Right atrium auricular region (tissue), 2 donors: ENCODE measurements at regions not wholly inside any gene's neighbourhood (a gene's known extent, or its start where the extent isn't known, plus 50 kb on each side); places are given as distances from the start of the nearest gene placed in this dataset.

ENCODE experiments used
- DNase-seq: peaks from one replicate; pipeline ENCODE4 v3.0.0-alpha.2; 2019; ENCODE audit warnings: low spot score
- H3K27ac ChIP-seq, 2 donors: fragments of 200-600 bp; sonication (generic); 1 replicate in 1 of 2; 2 replicates in 1 of 2; pipeline ENCODE4 v1.5.1; 2016 to 2019
- H3K27me3 ChIP-seq, 2 donors: fragments of 200-600 bp; sonication (generic); one replicate each; pipeline versions ENCODE4 v1.5.1 to v1.6.0; 2017 to 2019
- H3K36me3 ChIP-seq: fragments of 200-600 bp; sonication (generic); one replicate; pipeline ENCODE4 v1.5.1; 2016
- H3K4me1 ChIP-seq, 2 donors: fragments of 200-600 bp; sonication (generic); one replicate each; pipeline versions ENCODE4 v1.5.1 to v1.6.0; 2017 to 2019
- H3K4me3 ChIP-seq, 2 donors: fragments of 200-600 bp; sonication (generic); 1 replicate in 1 of 2; 2 replicates in 1 of 2; pipeline ENCODE4 v1.5.1; 2017 to 2019; ENCODE audit warnings: mild to moderate bottlenecking in 1 of 2, moderate library complexity in 1 of 2
- H3K9me3 ChIP-seq, 2 donors: fragments of 200-600 bp; sonication (generic); one replicate each; pipeline ENCODE4 v1.5.1; 2019
- CTCF ChIP-seq, 2 donors: fragments of 200-600 bp; sonication (generic); IDR thresholded peaks; one replicate each; pipeline ENCODE4 v1.5.1; 2019; ENCODE audit warnings: antibody characterized with exemption in 2 of 2

- Histone ChIP-seq H3K4me3 (no peak overlapping the region), H3K9me3 (peaks cover 0 to 6% of the 10 kb centered on the region in 2 donors), H3K36me3 (no peaks in the 10 kb centered on the region), H3K4me1 (no peaks in the 10 kb centered on the region), H3K27me3 (no peaks in the 10 kb centered on the region), H3K27ac (no peak overlapping the region)
- DNase-seq = no peak
- no peak for TF ChIP-seq CTCF (IDR thresholded peaks at IDR 0.05)
Measured at GRCh38 chr6:85255661-85256060, 194.2 kb upstream of the NT5E start.

- Histone ChIP-seq H3K4me1 (no peaks in the 10 kb centered on the region), H3K27ac (no peak overlapping the region), H3K36me3 (no peaks in the 10 kb centered on the region), H3K27me3 (no peaks in the 10 kb centered on the region), H3K9me3 (peaks cover 0 to 13% of the 10 kb centered on the region in 2 donors), H3K4me3 (no peak overlapping the region)
- TF ChIP-seq CTCF (IDR thresholded peaks at IDR 0.05) = no peak
- no peak for DNase-seq
Measured at GRCh38 chr6:85252552-85252951, 197.3 kb upstream of the NT5E start.

GRCh38 chr6:85252085-85252484 is 197.8 kb upstream of the NT5E start:
- Histone ChIP-seq H3K36me3 (no peaks in the 10 kb centered on the region), H3K27ac (no peak overlapping the region), H3K27me3 (no peaks in the 10 kb centered on the region), H3K4me3 (no peak overlapping the region), H3K4me1 (no peaks in the 10 kb centered on the region), H3K9me3 (peaks cover 0 to 17% of the 10 kb centered on the region in 2 donors)
- TF ChIP-seq CTCF (IDR thresholded peaks at IDR 0.05) = no peak
- no peak for DNase-seq

GRCh38 chr6:85251300-85251699 is 198.6 kb upstream of the NT5E start:
- H3K27ac ChIP-seq = no peak overlapping the region
- H3K4me1 ChIP-seq = no peaks in the 10 kb centered on the region
- H3K4me3 ChIP-seq = no peak overlapping the region
- H3K9me3 ChIP-seq = peaks cover 0 to 24% of the 10 kb centered on the region in 2 donors
- TF ChIP-seq CTCF (IDR thresholded peaks at IDR 0.05) = no peak
- no peaks in the 10 kb centered on the region for H3K36me3 ChIP-seq
- DNase-seq = no peak
- no peaks in the 10 kb centered on the region for H3K27me3 ChIP-seq

GRCh38 chr6:85250586-85251220 is 199.2 kb upstream of the NT5E start:
- Histone ChIP-seq H3K27me3 (no peaks in the 10 kb centered on the region), H3K27ac (no peak overlapping the region), H3K9me3 (peaks cover 0 to 24% of the 10 kb centered on the region in 2 donors), H3K4me1 (no peaks in the 10 kb centered on the region), H3K4me3 (no peak overlapping the region), H3K36me3 (no peaks in the 10 kb centered on the region)
- no peak for TF ChIP-seq CTCF (IDR thresholded peaks at IDR 0.05)
- no peak for DNase-seq

- Histone ChIP-seq H3K27ac (no peak overlapping the region), H3K4me1 (no peaks in the 10 kb centered on the region), H3K36me3 (no peaks in the 10 kb centered on the region), H3K4me3 (no peak overlapping the region), H3K27me3 (no peaks in the 10 kb centered on the region), H3K9me3 (peaks cover 0 to 17% of the 10 kb centered on the region in 2 donors)
- TF ChIP-seq CTCF (IDR thresholded peaks at IDR 0.05) = no peak
- no peak for DNase-seq
Measured at GRCh38 chr6:85245004-85245403, 204.9 kb upstream of the NT5E start.
